ENCODE measurements at regions not wholly inside any gene's neighbourhood (a gene's known extent, or its start where the extent isn't known, plus 50 kb on each side); places are given as distances from the start of the nearest gene placed in this dataset.

DNA sequence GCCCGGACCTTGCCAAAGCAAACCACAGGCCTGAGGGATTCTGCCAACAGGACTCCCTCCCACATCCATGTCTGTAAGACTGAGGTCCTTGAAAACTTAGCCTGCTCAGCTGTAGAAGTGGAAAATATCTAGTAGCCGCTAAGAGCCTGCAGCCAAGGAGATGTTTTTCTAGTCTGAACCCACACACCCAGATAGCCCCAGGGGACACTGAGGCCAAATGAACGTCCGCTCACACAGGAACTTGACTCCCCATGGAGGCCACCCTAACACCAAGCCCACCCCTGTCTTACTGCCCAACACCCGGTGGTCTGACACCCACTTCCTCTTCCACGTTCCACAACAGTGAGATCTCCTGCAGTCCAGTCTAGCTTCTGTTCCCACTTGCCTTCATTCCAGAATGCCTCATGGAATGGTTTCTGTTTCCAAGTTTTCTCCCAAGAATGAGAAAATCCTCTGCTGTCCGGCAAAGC, 174.8 kb downstream of the PLPP3 start:
- no peak overlapping the region for H2BK20ac ChIP-seq (ENCODE audit: low read depth, low read length, poor library complexity, severe bottlenecking)
- no peak overlapping the region for H2BK12ac ChIP-seq (ENCODE audit: insufficient read length, low read depth, low read length)
- TF ChIP-seq, protein P1, sequence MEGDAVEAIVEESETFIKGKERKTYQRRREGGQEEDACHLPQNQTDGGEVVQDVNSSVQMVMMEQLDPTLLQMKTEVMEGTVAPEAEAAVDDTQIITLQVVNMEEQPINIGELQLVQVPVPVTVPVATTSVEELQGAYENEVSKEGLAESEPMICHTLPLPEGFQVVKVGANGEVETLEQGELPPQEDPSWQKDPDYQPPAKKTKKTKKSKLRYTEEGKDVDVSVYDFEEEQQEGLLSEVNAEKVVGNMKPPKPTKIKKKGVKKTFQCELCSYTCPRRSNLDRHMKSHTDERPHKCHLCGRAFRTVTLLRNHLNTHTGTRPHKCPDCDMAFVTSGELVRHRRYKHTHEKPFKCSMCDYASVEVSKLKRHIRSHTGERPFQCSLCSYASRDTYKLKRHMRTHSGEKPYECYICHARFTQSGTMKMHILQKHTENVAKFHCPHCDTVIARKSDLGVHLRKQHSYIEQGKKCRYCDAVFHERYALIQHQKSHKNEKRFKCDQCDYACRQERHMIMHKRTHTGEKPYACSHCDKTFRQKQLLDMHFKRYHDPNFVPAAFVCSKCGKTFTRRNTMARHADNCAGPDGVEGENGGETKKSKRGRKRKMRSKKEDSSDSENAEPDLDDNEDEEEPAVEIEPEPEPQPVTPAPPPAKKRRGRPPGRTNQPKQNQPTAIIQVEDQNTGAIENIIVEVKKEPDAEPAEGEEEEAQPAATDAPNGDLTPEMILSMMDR (conservative IDR thresholded peaks at IDR 0.05) = no peak
- no peaks in the 10 kb centered on the region for H3K4me1 ChIP-seq (ENCODE audit: insufficient read depth, low read length)
- H3K4ac ChIP-seq (ENCODE audit: low read depth, low read length) = no peak overlapping the region
- H3K23ac ChIP-seq (ENCODE audit: insufficient read length, low read depth, low read length) = no peak overlapping the region
- H3K27ac ChIP-seq (ENCODE audit: insufficient read length, low read depth, low read length) = no peak overlapping the region
- no peak overlapping the region for H3T11ph ChIP-seq (ENCODE audit: low read length)
- H2BK5ac ChIP-seq (ENCODE audit: insufficient read length, low read length) = no peak overlapping the region
- H3K14ac ChIP-seq (ENCODE audit: insufficient read depth, low read length) = no peak overlapping the region
- H3K79me1 ChIP-seq (ENCODE audit: insufficient read depth, low read depth, low read length, poor library complexity, severe bottlenecking) = no peaks in the 10 kb centered on the region
- no CpG with 5 or more reads among the region's 7 CpGs for WGBS (ENCODE audit: extremely low coverage, insufficient read length, low lambda C conversion rate)
- no peaks in the 10 kb centered on the region for H3K9me3 ChIP-seq (ENCODE audit: control insufficient read depth, low read depth, low read length)
- no peaks in the 10 kb centered on the region for H3K9me3 Mint-ChIP-seq
- no peaks in the 10 kb centered on the region for H3K27me3 ChIP-seq (ENCODE audit: insufficient read depth, low read length)
- H3K4me3 Mint-ChIP-seq = no peak overlapping the region
- DNase-seq = no peak
- H3K27ac Mint-ChIP-seq = peak overlapping the region in 1 of 3 experiments; percentile 72; a peak in 1 of 7 replicates
- H2AFZ ChIP-seq (ENCODE audit: low read length) = no peak overlapping the region
- H2AK5ac ChIP-seq (ENCODE audit: insufficient read length, low read length) = no peak overlapping the region
- H4K91ac ChIP-seq (ENCODE audit: insufficient read length, low read depth, low read length) = no peak overlapping the region
- no peak overlapping the region for H4K5ac ChIP-seq (ENCODE audit: insufficient read length, low read depth, low read length)
- H4K20me1 ChIP-seq (ENCODE audit: control insufficient read depth, insufficient read depth, insufficient read length) = no peaks in the 10 kb centered on the region
- no peak overlapping the region for H3K56ac ChIP-seq (ENCODE audit: insufficient read length, low read depth, low read length)
- no peak overlapping the region for H4K8ac ChIP-seq (replicated peaks; ENCODE audit: insufficient read length, low read depth, low read length)
- H2BK120ac ChIP-seq (ENCODE audit: low read depth, low read length, poor library complexity, severe bottlenecking) = no peak overlapping the region
- no peaks in the 10 kb centered on the region for H3K79me2 ChIP-seq (ENCODE audit: insufficient read depth, low read length)
- peaks cover 1% of the 10 kb centered on the region for H3K27me3 Mint-ChIP-seq (ENCODE audit: low read depth)
- H3K36me3 Mint-ChIP-seq (ENCODE audit: insufficient read depth in 1 of 3, low read depth in 3 of 3) = no peaks in the 10 kb centered on the region
- no peak overlapping the region for H3K4me2 ChIP-seq (ENCODE audit: insufficient read depth, insufficient read length, low read length)
- no peak overlapping the region for H3K9ac ChIP-seq (ENCODE audit: extremely low read depth, insufficient read length, low read length)
- H3K23me2 ChIP-seq (ENCODE audit: insufficient read length, low read depth, low read length, poor library complexity, severe bottlenecking) = no peaks in the 10 kb centered on the region
- H3K18ac ChIP-seq (ENCODE audit: insufficient read length, low read depth, low read length) = no peak overlapping the region
- peaks cover 6 to 13% of the 10 kb centered on the region in 2 experiments; a peak in 3 of 4 replicates for H3K4me1 Mint-ChIP-seq
- no peak overlapping the region for H2BK15ac ChIP-seq (ENCODE audit: low read depth, low read length)

Data from H9 (cell line).